IMR-90 (cell line): ENCODE measurements at regions not wholly inside any gene's neighbourhood (a gene's known extent, or its start where the extent isn't known, plus 50 kb on each side); places are given as distances from the start of the nearest gene placed in this dataset.

ENCODE experiments used
- ATAC-seq: fragments of 200-7000 bp; cut with Tn5 transposase; 2 replicates; pipeline ENCODE4 v1.9.1; 2020; ENCODE audit warnings: low read depth, mild to moderate bottlenecking, moderate library complexity
- BruUV-seq: library from RNA; stranded (reverse); fragments of 400-500 nt; replicated peaks from 2 replicates; lab custom pipeline; 2021; lab: Mats Ljungman, UMichigan
- CTCF ChIA-PET: fragments of 300-600 bp; formaldehyde crosslinking; extraction: SDS; loops from one replicate; lab custom pipeline; 2021; ENCODE audit warnings: antibody characterized with exemption; lab: Yijun Ruan, JAX
- POLR2A ChIA-PET: fragments of 300-600 bp; sonication (Branson Sonifier 250); formaldehyde crosslinking; loops from one replicate; lab custom pipeline; 2022; ENCODE audit warnings: antibody characterized with exemption; ENCODE audit not compliant: unreplicated experiment; lab: Charles Lee
- DNase-seq: peaks from one replicate; pipeline ENCODE4 v3.0.0; 2013
- H2AFZ ChIP-seq: replicated peaks from 2 replicates; pipeline ENCODE3; 2013; ENCODE audit warnings: low read length, mild to moderate bottlenecking; ENCODE audit not compliant: poor library complexity
- H2AK5ac ChIP-seq: 2 replicates; pipeline ENCODE4 v1.6.1; 2013; ENCODE audit warnings: low read depth, low read length, inconsistent platforms
- H2AK9ac ChIP-seq: replicated peaks from 2 replicates; pipeline ENCODE3; 2013; ENCODE audit warnings: mild to moderate bottlenecking, low read depth, low read length, moderate library complexity; ENCODE audit not compliant: poor library complexity
- H2BK120ac ChIP-seq: 2 replicates; pipeline ENCODE4 v1.6.1; 2013; ENCODE audit warnings: low read depth, low read length, inconsistent platforms
- H2BK15ac ChIP-seq: 3 replicates; pipeline ENCODE4 v1.6.1; 2013; ENCODE audit warnings: low read depth, low read length, inconsistent platforms
- H2BK20ac ChIP-seq: 2 replicates; pipeline ENCODE4 v1.6.1; 2013; ENCODE audit warnings: low read depth, mild to moderate bottlenecking, inconsistent platforms, low read length, moderate library complexity
- H2BK5ac ChIP-seq: 2 replicates; pipeline ENCODE4 v1.6.1; 2013; ENCODE audit warnings: mild to moderate bottlenecking, low read depth, low read length, inconsistent platforms; ENCODE audit not compliant: poor library complexity, severe bottlenecking
- H3K14ac ChIP-seq: replicated peaks from 2 replicates; pipeline ENCODE4 v1.6.1; 2013; ENCODE audit warnings: low read depth, low read length, inconsistent platforms
- H3K18ac ChIP-seq: 2 replicates; pipeline ENCODE4 v1.6.1; 2013; ENCODE audit warnings: low read depth, low read length, control low read depth
- H3K23ac ChIP-seq: 2 replicates; pipeline ENCODE4 v1.6.1; 2013; ENCODE audit warnings: low read depth, low read length, inconsistent platforms
- H3K27ac ChIP-seq: 2 replicates; pipeline ENCODE4 v1.5.1; 2013; ENCODE audit warnings: mild to moderate bottlenecking, control low read depth, low read length; ENCODE audit not compliant: insufficient read depth
- H3K27me3 ChIP-seq: 2 replicates; pipeline ENCODE4 v1.6.1; 2013; ENCODE audit warnings: low read length; ENCODE audit not compliant: control insufficient read depth, insufficient read depth
- H3K36me3 ChIP-seq: 2 replicates; pipeline ENCODE4 v1.6.1; 2013; ENCODE audit warnings: low read length, mixed read lengths; ENCODE audit not compliant: control insufficient read depth, insufficient read depth
- H3K4ac ChIP-seq: 2 replicates; pipeline ENCODE4 v1.6.1; 2013; ENCODE audit warnings: low read depth, low read length, inconsistent platforms
- H3K4me1 ChIP-seq: 2 replicates; pipeline ENCODE4 v1.6.1; 2013; ENCODE audit warnings: low read length, mixed read lengths; ENCODE audit not compliant: control insufficient read depth, insufficient read depth
- H3K4me2 ChIP-seq: 2 replicates; pipeline ENCODE4 v1.6.1; 2013; ENCODE audit warnings: low read depth, mild to moderate bottlenecking, control low read depth, low read length, moderate library complexity
- H3K4me3 ChIP-seq: 2 replicates; pipeline ENCODE4 v1.5.1; 2013; ENCODE audit warnings: low read depth, mild to moderate bottlenecking, control low read depth, low read length, moderate library complexity; ENCODE audit not compliant: insufficient read depth
- H3K56ac ChIP-seq: 2 replicates; pipeline ENCODE4 v1.6.1; 2013; ENCODE audit warnings: low read length, inconsistent platforms; ENCODE audit not compliant: insufficient read depth; ENCODE audit errors: extremely low read depth
- H3K79me1 ChIP-seq, 2 experiments: 2 replicates each; pipeline ENCODE4 v1.6.1; 2013; ENCODE audit warnings: low read length in 2 of 2, inconsistent platforms in 1 of 2, low read depth in 1 of 2
- H3K9ac ChIP-seq: 2 replicates; pipeline ENCODE4 v1.6.1; 2013; ENCODE audit warnings: low read depth, low read length, control low read depth
- H3K9me1 ChIP-seq: 2 replicates; pipeline ENCODE4 v1.6.1; 2013; ENCODE audit warnings: low read length, inconsistent platforms; ENCODE audit not compliant: insufficient read depth
- H3K9me3 ChIP-seq: 2 replicates; pipeline ENCODE4 v1.6.1; 2013; ENCODE audit warnings: low read length; ENCODE audit not compliant: control insufficient read depth, insufficient read depth
- H4K20me1 ChIP-seq: 2 replicates; pipeline ENCODE4 v1.6.1; 2013; ENCODE audit warnings: low read length, inconsistent platforms; ENCODE audit not compliant: insufficient read depth
- H4K5ac ChIP-seq: 2 replicates; pipeline ENCODE4 v1.6.1; 2013; ENCODE audit warnings: mild to moderate bottlenecking, low read depth, low read length, control low read depth
- H4K8ac ChIP-seq, 2 experiments: 2 replicates each; pipeline ENCODE4 v1.6.1; 2013; ENCODE audit warnings: low read depth in 2 of 2, low read length in 2 of 2, control low read depth in 1 of 2, inconsistent platforms in 1 of 2
- H4K91ac ChIP-seq: 2 replicates; pipeline ENCODE4 v1.6.1; 2013; ENCODE audit warnings: low read depth, low read length, inconsistent platforms; ENCODE audit not compliant: insufficient read depth
- CEBPB ChIP-seq: IDR thresholded peaks from 2 replicates; pipeline ENCODE4 v1.6.1; 2012; ENCODE audit warnings: low read depth, low read length, improper control_type of control experiment
- ELK1 ChIP-seq: fragments of 150-350 bp; IDR thresholded peaks from 2 replicates; pipeline ENCODE4 v1.6.1; 2016; ENCODE audit warnings: low read depth, mild to moderate bottlenecking, low read length, moderate library complexity, borderline replicate concordance
- MAZ ChIP-seq: IDR thresholded peaks from 2 replicates; pipeline ENCODE4 v1.6.1; 2012; ENCODE audit warnings: low read depth, mild to moderate bottlenecking, low read length, improper control_type of control experiment, moderate library complexity, borderline replicate concordance
- MXI1 ChIP-seq: IDR thresholded peaks from 2 replicates; pipeline ENCODE4 v1.6.1; 2012; ENCODE audit warnings: low read depth, mild to moderate bottlenecking, low read length, moderate library complexity, borderline replicate concordance
- RAD21 ChIP-seq: IDR thresholded peaks from 2 replicates; pipeline ENCODE4 v1.6.1; 2012; ENCODE audit warnings: low read length, improper control_type of control experiment
- RCOR1 ChIP-seq: IDR thresholded peaks from 2 replicates; pipeline ENCODE4 v1.6.1; 2012; ENCODE audit warnings: mild to moderate bottlenecking, low read length, improper control_type of control experiment; ENCODE audit not compliant: insufficient replicate concordance
- RFX5 ChIP-seq: IDR thresholded peaks from 2 replicates; pipeline ENCODE4 v1.8.0; 2012; ENCODE audit warnings: low read depth, mild to moderate bottlenecking, low read length, moderate library complexity
- SMC3 ChIP-seq: fragments of 150-350 bp; IDR thresholded peaks from 2 replicates; pipeline ENCODE4 v1.6.1; 2016; ENCODE audit warnings: low read depth, mild to moderate bottlenecking, antibody characterized with exemption, low read length, moderate library complexity
- WGBS, 2 experiments: methylation state at CpG; one replicate each; pipeline versions ENCODE4 v1.1.5 to v1.1.7; 2013; ENCODE audit warnings: missing lambda C conversion rate in 2 of 2; ENCODE audit not compliant: insufficient read length in 1 of 2; ENCODE audit errors: extremely low coverage in 2 of 2; 5-methylcytosine and 5-hydroxymethylcytosine counted together
- dilution Hi-C: fragments of 300-500 bp; cut with HindIII; formaldehyde crosslinking; loops from one replicate; pipeline ENCODE4 v1.14.3; 2018; ENCODE audit warnings: low sequenced_read_pairs; ENCODE audit not compliant: unreplicated experiment
- in situ Hi-C: fragments of 300-500 bp; cut with MboI; formaldehyde crosslinking; loops from 3 replicates; pipeline ENCODE4 v1.14.3; 2019; ENCODE audit warnings: low sequenced_read_pairs, inconsistent platforms, mixed read lengths
- intact Hi-C: fragments of 100-400 bp; cut with micrococcal nuclease; formaldehyde crosslinking; loops from 2 replicates; pipeline ENCODE4 v1.10.0; 2022

GRCh38 chr10:57960406-57960805 lies 307.3 kb downstream of the IPMK start:
- WGBS, 2 experiments = no CpG with 5 or more reads among the region's 3 CpGs
- dilution Hi-C loops (no loop called here), in situ Hi-C loops (no loop called here), intact Hi-C loops (no loop called here)
- Histone ChIP-seq H3K9me3 (no peaks in the 10 kb centered on the region), H4K8ac (no peak overlapping the region), H3K18ac (no peak overlapping the region), H3K4me1 (no peaks in the 10 kb centered on the region), H3K4me3 (no peak overlapping the region), H3K27me3 (no peaks in the 10 kb centered on the region), H3K4me2 (no peak overlapping the region), H3K9me1 (no peaks in the 10 kb centered on the region; the same call in 1 of the 2 replicates), H2BK20ac (no peak overlapping the region), H3K9ac (no peak overlapping the region), H3K56ac (no peak overlapping the region), H2AFZ (no peak overlapping the region), H3K36me3 (no peaks in the 10 kb centered on the region), H2AK5ac (no peak overlapping the region), H4K91ac (no peak overlapping the region), H4K20me1 (no peaks in the 10 kb centered on the region), H3K27ac (no peak overlapping the region), H3K4ac (no peak overlapping the region), H2BK15ac (no peak overlapping the region), H3K79me1 (no peaks in the 10 kb centered on the region), H4K5ac (no peak overlapping the region), H2BK120ac (no peak overlapping the region), H2BK5ac (no peak overlapping the region), H2AK9ac (no peak overlapping the region), H3K14ac (no peak overlapping the region), H3K23ac (no peak overlapping the region)
- ChIA-PET POLR2A (no interaction called here), CTCF (no interaction called here)
- TF ChIP-seq RCOR1 (no peak), MXI1 (no peak), MAZ (no peak), ELK1 (no peak), CEBPB (no peak), RFX5 (no peak), RAD21 (no peak), SMC3 (no peak)
- no peak for DNase-seq
- BruUV-seq = no TSS peak
- no peak for ATAC-seq
